ENCODE measurements at regions not wholly inside any gene's neighbourhood (a gene's known extent, or its start where the extent isn't known, plus 50 kb on each side); places are given as distances from the start of the nearest gene placed in this dataset.

DNA sequence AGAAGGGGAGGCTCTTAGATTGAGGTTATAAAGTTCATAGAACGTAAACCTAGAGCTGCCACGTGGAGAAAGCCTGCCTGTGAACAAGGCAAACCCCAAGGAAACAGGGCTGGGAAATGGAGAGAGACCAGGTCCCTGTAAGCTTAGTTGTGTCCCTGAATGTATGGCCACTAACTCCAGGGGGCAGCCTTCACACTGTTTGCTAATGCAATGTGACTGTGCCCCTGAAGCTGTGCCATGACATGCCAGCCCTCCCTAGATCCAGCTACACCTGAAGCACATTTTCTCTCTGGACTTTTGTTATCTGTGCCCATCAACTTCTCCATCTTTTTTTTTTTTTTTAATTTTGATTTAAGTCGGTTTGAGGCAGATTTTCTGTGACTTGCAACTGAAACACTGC is 60.6 kb upstream of the TMCC3 start (continued):
- TF ChIP-seq STAG1 (CRISPR knock-in tag; IDR thresholded peaks at IDR 0.05) (peak; percentile 62), ZNF264 (CRISPR knock-in tag; IDR thresholded peaks at IDR 0.05) (no peak), SIX4 (CRISPR knock-in tag; IDR thresholded peaks at IDR 0.05) (no peak), AKAP8 (CRISPR knock-in tag; IDR thresholded peaks at IDR 0.05) (no peak)
- TF ChIP-seq, protein P1, sequence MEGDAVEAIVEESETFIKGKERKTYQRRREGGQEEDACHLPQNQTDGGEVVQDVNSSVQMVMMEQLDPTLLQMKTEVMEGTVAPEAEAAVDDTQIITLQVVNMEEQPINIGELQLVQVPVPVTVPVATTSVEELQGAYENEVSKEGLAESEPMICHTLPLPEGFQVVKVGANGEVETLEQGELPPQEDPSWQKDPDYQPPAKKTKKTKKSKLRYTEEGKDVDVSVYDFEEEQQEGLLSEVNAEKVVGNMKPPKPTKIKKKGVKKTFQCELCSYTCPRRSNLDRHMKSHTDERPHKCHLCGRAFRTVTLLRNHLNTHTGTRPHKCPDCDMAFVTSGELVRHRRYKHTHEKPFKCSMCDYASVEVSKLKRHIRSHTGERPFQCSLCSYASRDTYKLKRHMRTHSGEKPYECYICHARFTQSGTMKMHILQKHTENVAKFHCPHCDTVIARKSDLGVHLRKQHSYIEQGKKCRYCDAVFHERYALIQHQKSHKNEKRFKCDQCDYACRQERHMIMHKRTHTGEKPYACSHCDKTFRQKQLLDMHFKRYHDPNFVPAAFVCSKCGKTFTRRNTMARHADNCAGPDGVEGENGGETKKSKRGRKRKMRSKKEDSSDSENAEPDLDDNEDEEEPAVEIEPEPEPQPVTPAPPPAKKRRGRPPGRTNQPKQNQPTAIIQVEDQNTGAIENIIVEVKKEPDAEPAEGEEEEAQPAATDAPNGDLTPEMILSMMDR (CRISPR knock-in tag; IDR thresholded peaks at IDR 0.05) = peak; percentile 64
- TF ChIP-seq, protein P2, sequence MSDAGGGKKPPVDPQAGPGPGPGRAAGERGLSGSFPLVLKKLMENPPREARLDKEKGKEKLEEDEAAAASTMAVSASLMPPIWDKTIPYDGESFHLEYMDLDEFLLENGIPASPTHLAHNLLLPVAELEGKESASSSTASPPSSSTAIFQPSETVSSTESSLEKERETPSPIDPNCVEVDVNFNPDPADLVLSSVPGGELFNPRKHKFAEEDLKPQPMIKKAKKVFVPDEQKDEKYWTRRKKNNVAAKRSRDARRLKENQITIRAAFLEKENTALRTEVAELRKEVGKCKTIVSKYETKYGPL (CRISPR knock-in tag; IDR thresholded peaks at IDR 0.05) = no peak

DNA sequence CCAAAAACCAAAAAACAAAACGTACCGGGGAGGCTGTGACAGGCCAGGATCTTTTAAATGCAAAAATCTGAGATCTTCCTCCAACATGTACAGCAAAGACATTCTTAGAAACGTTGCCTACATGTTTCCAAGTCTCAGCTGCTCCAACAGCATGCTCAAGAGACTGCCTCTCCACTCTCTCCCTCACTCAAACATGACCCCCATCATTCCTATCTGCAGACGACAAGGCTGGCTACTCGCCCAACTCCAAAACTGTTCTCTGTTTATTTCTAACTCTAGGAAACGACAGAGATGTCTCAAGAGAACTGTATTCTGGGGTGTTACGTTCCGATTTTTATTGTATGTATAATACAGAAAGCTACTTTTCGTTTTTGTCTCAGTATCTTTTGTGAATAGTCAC is 57.5 kb upstream of the TMCC3 start:
- Histone ChIP-seq H3K27me3 (ENCODE audit: control insufficient read depth in 1 of 2, insufficient read depth in 2 of 2, low read length in 2 of 2) (0 out of 5 replicates have a peak, but pooled peaks cover 0 to 3% of the 10 kb centered on the region in 2 experiments), H3K9ac (ENCODE audit: insufficient read depth, low read depth, low read length) (no peak overlapping the region), H3K79me2 (ENCODE audit: insufficient read depth, low read length) (no peaks in the 10 kb centered on the region), H4K20me1 (ENCODE audit: insufficient read depth, low read length) (no peaks in the 10 kb centered on the region), H3K4me1 (ENCODE audit: insufficient read depth, low read length) (no peaks in the 10 kb centered on the region), H3K4me2 (ENCODE audit: low read depth, low read length) (no peak overlapping the region), H3K36me3 (replicated peaks in 1 of 2; ENCODE audit: control insufficient read depth in 1 of 2, insufficient read depth in 2 of 2, low read length in 2 of 2) (no peaks in the 10 kb centered on the region), H3K4me3 (replicated peaks in 1 of 3; ENCODE audit: insufficient read depth in 1 of 3, low read depth in 2 of 3, low read length in 3 of 3) (no peak overlapping the region), H3K27ac (ENCODE audit: extremely low read length, insufficient read depth, low read length) (no peak overlapping the region), H2AFZ (ENCODE audit: low read length) (no peak overlapping the region), H3K9me3 (ENCODE audit: low read length) (no peaks in the 10 kb centered on the region)
- no TSS peak for BruUV-seq (replicated peaks)
- ATAC-seq = no peak
- FAIRE-seq = no peak
- intact Hi-C loops (cut with micrococcal nuclease; ENCODE audit: unreplicated experiment) (no loop called here), in situ Hi-C loops (cut with HindIII; ENCODE audit: extremely low pct_ligation_motif_present, low pct_unique_long_range_greater_than_20kb) (no loop called here)
- WGBS (ENCODE audit: low lambda C conversion rate) = 33% methylated on average over 9 of the region's 9 CpGs
- DNase-seq (ENCODE audit: low spot score) = no peak
- no peak for TF ChIP-seq ZNF136 (CRISPR knock-in tag; IDR thresholded peaks at IDR 0.05; ENCODE audit: low read depth)
- TF ChIP-seq ZMAT3 (CRISPR knock-in tag; conservative IDR thresholded peaks at IDR 0.05) = no peak
- no peak for TF ChIP-seq RBM39 (IDR thresholded peaks at IDR 0.05; ENCODE audit: low read depth, low read length, poor library complexity, severe bottlenecking)
- ChIA-PET POLR2A (no interaction called here), CTCF (ENCODE audit: low intra/inter-chr PET ratio, low total read pairs) (no interaction called here)
